Glomerular endothelial cell (primary cell): ENCODE measurements at regions not wholly inside any gene's neighbourhood (a gene's known extent, or its start where the extent isn't known, plus 50 kb on each side); places are given as distances from the start of the nearest gene placed in this dataset.

Experiments used
- DNase-seq: peaks from one replicate; pipeline ENCODE4 v3.0.0-alpha.2; 2011; ENCODE audit warnings: low read depth, low spot score; ENCODE audit errors: extremely low read depth

GRCh38 chr10:124231168-124232155, 138.1 kb upstream of the CHST15 start:
- DNase-seq = no peak

DNA sequence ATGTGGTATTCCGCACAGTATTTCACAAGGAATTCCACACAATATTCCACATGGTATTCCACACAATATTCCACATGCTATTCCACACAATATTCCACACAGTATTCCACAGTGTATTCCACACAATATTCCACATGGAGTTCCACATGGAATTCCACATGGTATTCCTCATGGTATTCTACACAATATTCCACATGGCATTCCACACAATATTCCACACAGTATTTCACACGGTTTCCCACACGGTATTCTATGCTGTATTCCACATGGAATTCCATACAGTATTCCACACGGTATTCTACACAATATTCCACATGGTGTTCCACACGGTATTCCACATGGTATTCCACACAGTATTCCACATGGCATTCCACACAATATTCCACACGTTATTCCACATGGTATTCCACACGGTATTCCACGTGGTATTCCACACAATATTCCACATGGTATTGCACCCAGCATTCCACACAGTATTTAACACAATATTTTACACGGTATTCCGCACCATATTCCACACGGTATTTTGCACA, 137.3 kb upstream of the CHST15 start:
- DNase-seq = no peak

- no peak for DNase-seq
Measured at GRCh38 chr10:124229989-124230634, 136.7 kb upstream of the CHST15 start.

DNA sequence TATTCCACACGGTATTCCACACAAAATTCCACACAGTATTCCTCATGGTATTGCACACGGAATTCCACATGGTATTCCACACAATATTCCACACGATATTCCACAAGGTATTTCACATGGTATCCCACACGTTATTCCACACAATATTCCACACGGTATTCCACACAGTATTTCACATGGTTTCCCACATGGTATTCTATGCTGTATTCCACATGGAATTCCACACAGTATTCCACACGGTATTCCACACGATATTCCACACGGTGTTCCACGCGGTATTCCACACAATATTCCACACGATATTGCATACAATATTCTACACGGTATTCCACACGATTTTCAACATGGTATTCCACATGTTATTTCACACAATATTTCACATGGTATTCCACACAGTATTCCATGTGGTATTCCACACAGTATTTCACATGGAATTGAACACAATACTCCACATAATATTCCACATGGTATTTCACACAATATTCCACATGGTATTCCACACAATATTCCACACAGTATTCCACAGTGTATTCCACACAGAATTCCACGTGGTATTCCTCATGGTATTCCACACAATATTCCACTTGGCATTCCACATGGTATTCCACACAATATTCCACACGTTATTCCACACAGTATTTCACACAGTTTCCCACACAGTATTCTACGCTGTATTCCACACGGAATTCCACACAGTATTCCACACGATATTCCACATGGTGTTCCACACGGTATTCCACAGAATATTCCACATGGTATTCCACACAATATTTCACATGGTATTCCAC, 136.0 kb upstream of the CHST15 start:
- DNase-seq = no peak

DNA sequence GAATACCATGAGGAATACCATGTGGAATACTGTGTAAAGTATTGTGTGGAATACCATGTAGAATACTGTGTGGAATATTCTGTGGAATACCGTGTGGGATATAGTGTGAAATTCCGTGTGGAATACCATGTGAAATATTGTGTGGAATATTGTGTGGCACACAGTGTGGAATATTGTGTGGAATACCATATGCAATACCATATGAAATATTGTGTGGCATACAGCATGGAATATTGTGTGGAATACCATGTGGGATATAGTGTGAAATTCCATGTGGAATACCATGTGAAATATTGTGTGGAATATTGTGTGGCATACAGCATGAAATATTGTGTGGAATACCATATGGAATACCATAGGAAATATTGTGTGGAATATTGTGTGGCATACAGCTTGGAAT, 135.1 kb upstream of the CHST15 start:
- no peak for DNase-seq

GRCh38 chr10:124227988-124228387, 134.6 kb upstream of the CHST15 start:
- no peak for DNase-seq

DNA sequence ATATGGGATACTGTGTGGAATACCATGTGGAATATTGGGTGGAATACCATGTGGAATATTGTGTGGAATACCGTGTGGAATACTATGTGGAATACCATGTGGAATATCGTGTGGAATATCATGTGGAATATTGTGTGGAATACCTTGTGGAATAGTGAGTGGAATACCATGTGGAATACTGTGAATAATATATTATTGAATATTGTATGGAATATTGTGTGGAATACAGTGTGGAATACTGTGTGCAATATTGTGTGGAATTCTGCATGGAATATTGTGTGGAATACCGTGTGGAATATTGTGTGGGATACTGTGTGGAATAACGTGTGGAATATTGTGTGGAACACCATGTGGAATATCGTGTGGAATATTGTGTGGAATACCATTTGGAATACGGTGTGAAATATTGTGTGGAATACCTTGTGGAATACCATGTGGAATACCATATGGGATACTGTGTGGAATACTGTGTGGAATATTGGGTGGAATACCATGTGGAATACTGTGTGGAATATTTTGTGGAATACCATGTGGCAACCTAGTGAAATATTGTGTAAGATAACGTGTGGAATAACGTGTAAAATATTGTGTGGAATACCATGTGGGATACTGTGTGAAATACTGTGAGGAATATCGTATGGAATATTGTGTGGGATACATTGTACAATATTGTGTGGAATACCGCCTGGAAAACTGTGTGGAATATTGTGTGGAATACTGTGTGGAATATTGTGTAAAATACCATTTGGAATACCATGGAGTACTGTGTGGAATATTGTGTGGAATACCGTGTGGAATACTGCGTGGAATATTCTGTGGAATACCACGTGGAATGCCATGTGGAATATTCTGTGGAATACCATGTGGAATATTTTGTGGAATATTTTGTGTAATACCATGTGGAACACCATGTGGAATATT, 133.9 kb upstream of the CHST15 start:
- no peak for DNase-seq

DNA sequence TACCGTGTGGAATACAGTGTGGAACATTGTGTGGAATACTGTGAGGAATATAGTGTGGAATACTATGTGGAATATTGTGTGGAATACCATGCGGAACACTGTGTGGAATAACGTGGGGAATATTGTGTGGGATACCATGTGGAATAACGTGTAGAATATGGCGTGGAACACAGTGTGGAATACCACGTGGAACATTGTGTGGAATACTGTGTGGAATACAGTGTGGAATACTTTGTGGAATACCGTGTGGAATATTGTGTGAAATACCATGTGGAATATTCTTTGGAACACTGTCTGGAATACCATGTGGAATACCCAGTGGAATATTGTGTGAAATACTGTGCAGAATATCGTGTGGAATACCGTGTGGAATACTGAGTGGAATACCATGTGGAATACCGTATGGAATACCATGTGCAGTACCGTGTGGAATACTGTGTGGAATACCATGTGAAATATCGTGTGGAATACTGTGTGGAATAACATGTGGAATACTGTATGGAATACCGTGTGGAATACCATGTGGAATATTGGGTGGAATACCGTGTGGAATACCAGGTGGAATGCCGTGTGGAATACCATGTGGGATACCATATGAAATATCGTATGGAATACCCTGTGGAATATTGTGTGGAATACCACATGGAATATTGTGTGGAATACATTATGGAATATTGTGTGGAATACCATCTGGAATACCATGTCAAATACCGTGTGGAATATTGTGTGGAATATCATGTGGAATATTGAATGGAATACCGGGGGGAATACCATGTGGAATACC, 133.1 kb upstream of the CHST15 start:
- DNase-seq = no peak

DNA sequence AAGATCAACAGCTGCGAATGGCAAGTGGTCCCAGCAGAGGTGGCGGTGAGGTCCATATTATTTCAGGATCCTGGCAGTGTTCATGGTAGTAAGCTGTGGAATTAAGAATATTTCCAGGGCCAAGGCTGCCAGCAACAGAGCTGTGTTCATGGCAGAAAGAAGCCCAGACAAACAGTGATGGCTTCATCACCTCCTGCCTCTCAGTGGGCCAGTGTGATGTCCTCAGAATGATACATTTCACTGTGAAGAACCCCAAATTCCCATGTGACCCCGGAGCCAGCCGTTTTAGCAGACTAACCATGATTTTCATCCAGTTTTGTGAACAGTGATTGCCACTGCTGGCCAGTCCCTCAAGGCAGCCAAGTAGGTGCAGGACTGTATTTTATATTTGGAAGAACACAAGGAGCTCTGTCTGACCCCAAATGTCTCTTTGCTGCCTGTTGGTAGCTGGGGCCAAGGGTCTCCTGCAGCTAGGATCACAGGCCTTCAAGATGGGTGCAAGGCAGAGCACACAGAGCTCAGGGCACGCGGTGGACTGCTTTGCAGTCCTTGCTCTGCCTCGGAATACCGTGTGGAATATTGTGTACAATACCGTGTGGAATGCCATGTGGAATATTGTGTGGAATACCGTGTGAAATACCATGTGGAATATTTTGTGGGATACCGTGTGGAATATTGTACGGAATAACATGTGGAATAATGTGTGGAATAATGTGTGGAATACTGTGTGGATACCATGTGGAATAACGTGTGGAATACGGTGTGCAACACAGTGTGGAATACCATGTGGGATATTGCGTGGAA, 132.3 kb upstream of the CHST15 start:
- no peak for DNase-seq

GRCh38 chr10:124225029-124225466, 131.7 kb upstream of the CHST15 start:
- DNase-seq = no peak

DNA sequence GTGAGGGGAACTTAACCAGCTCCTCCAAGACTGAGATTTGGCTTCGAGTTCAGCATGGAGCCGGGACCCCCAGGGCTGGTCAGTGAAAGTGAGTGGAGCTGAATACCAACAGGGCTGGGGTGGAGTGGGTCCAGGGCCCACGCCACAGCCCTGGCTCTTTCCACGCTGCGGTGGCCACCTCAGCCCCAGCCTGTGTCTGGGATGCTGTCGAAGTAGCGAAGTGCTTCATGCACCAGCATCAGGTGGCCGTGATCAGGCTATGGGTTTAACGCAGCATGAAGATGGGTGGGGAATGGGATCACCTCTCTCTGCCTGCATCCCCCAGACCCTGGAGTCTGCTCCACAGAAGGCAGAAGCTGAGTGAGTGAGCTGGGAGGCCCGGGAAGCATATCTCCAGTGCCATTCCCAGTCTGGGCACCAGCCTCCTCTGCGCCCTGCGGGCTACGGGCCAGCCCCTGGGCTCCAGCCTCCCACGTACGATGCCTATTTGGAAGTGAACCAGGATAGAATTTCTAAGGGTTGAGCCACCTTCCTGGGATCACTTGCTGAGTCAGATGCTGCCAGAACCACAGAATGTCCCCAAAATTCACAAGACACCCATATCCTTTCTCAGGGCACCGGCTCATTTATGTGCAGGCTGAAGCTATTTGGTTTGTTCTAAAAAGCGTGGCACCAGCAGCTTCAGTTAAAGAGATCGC, 131.1 kb upstream of the CHST15 start:
- no peak for DNase-seq

GRCh38 chr10:124223711-124224085, 130.3 kb upstream of the CHST15 start:
- DNase-seq = no peak

- no peak for DNase-seq
Measured at GRCh38 chr10:124222988-124223710, 129.8 kb upstream of the CHST15 start.

GRCh38 chr10:124222318-124222987, 129.1 kb upstream of the CHST15 start:
- no peak for DNase-seq

DNA sequence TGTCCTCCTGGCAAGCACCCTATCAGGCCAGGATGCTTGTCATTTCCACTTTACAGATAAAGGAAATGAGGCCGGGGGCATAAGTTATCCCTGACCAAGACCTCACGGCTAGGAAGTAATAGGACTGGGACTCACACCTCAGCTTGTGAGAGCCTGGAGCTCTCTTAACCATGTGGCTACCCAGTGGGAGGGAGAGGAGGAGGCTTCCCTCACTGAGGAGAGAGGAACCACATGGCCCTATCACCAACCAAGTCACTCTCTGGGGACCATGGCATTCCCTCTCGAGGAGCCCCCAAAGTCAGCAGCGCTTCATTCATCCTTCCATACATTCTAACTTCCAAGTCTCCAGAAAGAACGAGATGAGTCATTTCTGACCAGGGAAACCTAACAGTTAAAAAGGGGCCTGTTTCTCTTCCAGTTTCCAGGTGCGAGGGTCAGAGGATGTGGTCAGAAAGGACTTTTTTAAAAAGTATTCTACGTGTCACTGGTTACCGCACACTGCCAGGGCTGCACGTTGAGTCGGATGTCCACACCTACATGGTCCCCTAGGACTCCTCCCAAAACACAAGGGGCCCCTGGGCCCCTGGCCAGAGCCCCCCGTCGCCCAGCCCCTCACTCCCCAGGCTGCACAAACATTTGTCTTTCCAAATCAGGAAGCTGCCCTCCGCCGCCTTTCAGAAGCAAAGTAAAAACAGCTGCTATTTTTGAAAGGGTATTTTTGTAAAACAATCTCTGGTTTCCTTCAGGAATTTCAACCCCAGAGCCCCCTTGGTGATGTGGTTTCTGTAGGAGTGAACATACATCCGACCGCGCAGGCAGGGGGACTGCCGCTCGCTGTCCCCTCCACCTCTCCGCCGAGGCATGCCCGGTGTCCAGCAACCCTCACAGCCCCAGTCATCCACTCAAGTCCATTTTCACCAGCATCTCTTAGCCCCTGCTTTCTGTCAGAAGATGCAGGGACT, 128.2 kb upstream of the CHST15 start:
- no peak for DNase-seq
